SU-DHL-6 (cell line): ENCODE measurements at regions not wholly inside any gene's neighbourhood (a gene's known extent, or its start where the extent isn't known, plus 50 kb on each side); places are given as distances from the start of the nearest gene placed in this dataset.

Experiments used
- H2AFZ ChIP-seq: fragments of 200-600 bp; sonication (generic); 2 replicates; pipeline ENCODE4 v1.6.1; 2014; ENCODE audit warnings: low read depth, mild to moderate bottlenecking, moderate library complexity, mixed read lengths, antibody characterized with exemption, low read length; ENCODE audit not compliant: severe bottlenecking
- H3F3A ChIP-seq: fragments of 200-600 bp; shearing (Covaris generic); 2 replicates; pipeline ENCODE4 v1.6.0; 2016; ENCODE audit warnings: antibody characterized with exemption, mild to moderate bottlenecking; ENCODE audit not compliant: insufficient read depth
- H3K27ac ChIP-seq: fragments of 200-600 bp; sonication (generic); 2 replicates; pipeline ENCODE4 v1.5.1; 2016; ENCODE audit warnings: low read depth, mild to moderate bottlenecking, low read length, moderate library complexity, mixed read lengths
- H3K27me3 ChIP-seq: fragments of 200-600 bp; sonication (generic), shearing (Covaris generic); 2 replicates; pipeline ENCODE4 v1.6.0; 2014; ENCODE audit warnings: mild to moderate bottlenecking, low read length
- H3K36me3 ChIP-seq: fragments of 200-600 bp; sonication (generic); 2 replicates; pipeline ENCODE4 v1.6.1; 2014; ENCODE audit warnings: mild to moderate bottlenecking, low read length, mixed read lengths
- H3K4me2 ChIP-seq: fragments of 300-600, 200-600 bp; shearing (Covaris generic), sonication (generic); 2 replicates; pipeline ENCODE4 v1.6.0; 2014; ENCODE audit warnings: low read length, low read depth, mild to moderate bottlenecking; ENCODE audit not compliant: poor library complexity, severe bottlenecking
- H3K4me3 ChIP-seq: fragments of 200-600 bp; sonication (generic); 2 replicates; pipeline ENCODE4 v1.5.1; 2014; ENCODE audit warnings: antibody characterized with exemption, low read length, mild to moderate bottlenecking, mixed read lengths; ENCODE audit not compliant: insufficient read depth, poor library complexity, severe bottlenecking
- H3K79me2 ChIP-seq: fragments of 200-600 bp; sonication (generic); 2 replicates; pipeline ENCODE4 v1.6.1; 2014; ENCODE audit warnings: mild to moderate bottlenecking, low read length, moderate library complexity; ENCODE audit not compliant: insufficient read depth
- H3K9ac ChIP-seq: fragments of 200-600 bp; sonication (generic); 2 replicates; pipeline ENCODE4 v1.7.0; 2014; ENCODE audit warnings: mild to moderate bottlenecking, low read length
- H3K9me2 ChIP-seq: fragments of 200-600 bp; sonication (generic); replicated peaks from 2 replicates; pipeline ENCODE4 v1.6.1; 2014; ENCODE audit warnings: low read length; ENCODE audit not compliant: insufficient read depth
- H3K9me3 ChIP-seq: fragments of 200-600 bp; sonication (generic); 2 replicates; pipeline ENCODE4 v1.6.1; 2014; ENCODE audit warnings: low read length, mixed read lengths; ENCODE audit not compliant: insufficient read depth
- H4K20me1 ChIP-seq: fragments of 200-600 bp; sonication (generic); 2 replicates; pipeline ENCODE4 v1.6.1; 2014; ENCODE audit warnings: low read depth, mild to moderate bottlenecking, antibody characterized with exemption, low read length, moderate library complexity, mixed read lengths
- CTCF ChIP-seq: fragments of 200-600 bp; sonication (generic); IDR thresholded peaks from one replicate; pipeline ENCODE4 v1.5.1; 2017; ENCODE audit warnings: antibody characterized with exemption, mild to moderate bottlenecking, low read length, moderate library complexity; ENCODE audit not compliant: insufficient read depth, poor library complexity, severe bottlenecking
- EZH2phosphoT487 ChIP-seq: fragments of 200-600 bp; sonication (generic), shearing (Covaris generic); conservative IDR thresholded peaks from 2 replicates; pipeline ENCODE4 v1.6.1; 2018; ENCODE audit warnings: mild to moderate bottlenecking, antibody characterized with exemption, low read length, moderate library complexity, mixed read lengths

DNA sequence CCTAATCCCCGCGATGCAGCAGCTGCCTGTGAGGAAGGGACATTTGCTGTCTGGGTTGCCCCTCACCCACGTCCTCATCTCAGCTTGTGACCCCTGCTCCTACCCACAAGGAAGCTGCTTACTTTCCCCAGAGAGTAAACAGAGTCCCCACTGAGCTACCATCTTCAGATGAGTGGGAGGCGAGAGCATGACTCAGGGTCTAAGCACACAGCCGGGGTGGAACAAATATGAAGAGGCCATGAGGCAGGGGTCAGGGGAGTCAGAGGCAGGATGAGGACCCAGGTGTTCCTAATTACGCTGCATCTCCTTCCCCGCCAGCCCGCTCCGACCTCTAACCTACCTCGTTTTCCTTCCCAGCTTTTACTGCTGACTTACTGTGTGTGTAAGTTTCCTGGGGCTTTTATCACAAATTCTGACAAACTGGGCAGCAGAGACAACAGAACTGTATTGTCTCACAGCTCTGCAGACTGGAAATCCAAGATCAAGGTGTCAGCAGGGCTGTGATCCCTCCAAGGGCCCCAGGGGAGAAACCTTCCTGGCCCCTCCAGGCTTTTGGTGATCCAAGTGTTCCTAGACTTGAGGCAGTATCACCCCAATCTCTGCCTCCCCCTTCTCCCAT, 94.0 kb upstream of the DNAH5 start:
- H3K36me3 ChIP-seq, result no peaks in the 10 kb centered on the region
- no peak overlapping the region for H3K4me3 ChIP-seq
- H4K20me1 ChIP-seq, result no peaks in the 10 kb centered on the region
- TF ChIP-seq EZH2phosphoT487 (no peak), CTCF (no peak)
- no peak overlapping the region for H3K9ac ChIP-seq
- no peak overlapping the region for H3K27ac ChIP-seq
- H3K79me2 ChIP-seq, result no peaks in the 10 kb centered on the region
- H3K9me3 ChIP-seq, result no peaks in the 10 kb centered on the region
- H3K27me3 ChIP-seq, result no peaks in the 10 kb centered on the region
- no peaks in the 10 kb centered on the region for H3K9me2 ChIP-seq
- no peaks in the 10 kb centered on the region for H3F3A ChIP-seq
- no peak overlapping the region for H2AFZ ChIP-seq
- no peak overlapping the region for H3K4me2 ChIP-seq

GRCh38 chr5:14036947-14037346, 92.5 kb upstream of the DNAH5 start:
- no peak overlapping the region for H3K4me3 ChIP-seq
- H3F3A ChIP-seq, result no peaks in the 10 kb centered on the region
- TF ChIP-seq CTCF (no peak), EZH2phosphoT487 (no peak)
- H3K9ac ChIP-seq, result no peak overlapping the region
- no peaks in the 10 kb centered on the region for H3K36me3 ChIP-seq
- no peak overlapping the region for H3K27ac ChIP-seq
- H2AFZ ChIP-seq, result no peak overlapping the region
- no peaks in the 10 kb centered on the region for H3K27me3 ChIP-seq
- no peaks in the 10 kb centered on the region for H3K79me2 ChIP-seq
- no peaks in the 10 kb centered on the region for H4K20me1 ChIP-seq
- no peaks in the 10 kb centered on the region for H3K9me3 ChIP-seq
- no peak overlapping the region for H3K4me2 ChIP-seq
- H3K9me2 ChIP-seq, result no peaks in the 10 kb centered on the region

DNA sequence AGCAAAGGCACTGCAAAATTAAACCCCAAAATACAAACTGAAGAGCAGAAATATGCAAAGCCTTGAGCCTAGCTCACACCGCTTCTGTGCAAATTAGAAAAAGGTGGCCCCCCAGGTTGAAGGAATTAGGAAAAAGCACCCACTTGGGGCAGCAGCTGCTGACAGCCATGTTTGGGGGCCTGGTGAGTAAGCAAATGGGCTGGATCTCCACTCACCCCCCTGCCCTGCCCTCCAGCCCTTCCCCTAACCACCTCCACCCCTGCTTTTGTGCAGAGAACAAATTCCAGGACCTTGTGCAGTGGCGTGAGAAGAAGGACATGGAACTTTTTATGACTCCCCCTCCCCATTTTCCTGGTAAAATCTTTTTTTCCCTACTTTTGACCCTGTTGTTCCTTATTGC, 92.0 kb upstream of the DNAH5 start:
- H2AFZ ChIP-seq, result no peak overlapping the region
- H3K9ac ChIP-seq, result no peak overlapping the region
- no peaks in the 10 kb centered on the region for H3F3A ChIP-seq
- H3K27ac ChIP-seq, result no peak overlapping the region
- no peaks in the 10 kb centered on the region for H4K20me1 ChIP-seq
- H3K27me3 ChIP-seq, result no peaks in the 10 kb centered on the region
- TF ChIP-seq EZH2phosphoT487 (no peak), CTCF (no peak)
- no peak overlapping the region for H3K4me3 ChIP-seq
- H3K4me2 ChIP-seq, result no peak overlapping the region
- H3K36me3 ChIP-seq, result no peaks in the 10 kb centered on the region
- no peaks in the 10 kb centered on the region for H3K9me3 ChIP-seq
- no peaks in the 10 kb centered on the region for H3K9me2 ChIP-seq
- no peaks in the 10 kb centered on the region for H3K79me2 ChIP-seq
